MCF 10A (cell line): ENCODE measurements at regions not wholly inside any gene's neighbourhood (a gene's known extent, or its start where the extent isn't known, plus 50 kb on each side); places are given as distances from the start of the nearest gene placed in this dataset.

ENCODE experiments used
- BruUV-seq: library from RNA; stranded (reverse); fragments of 400-500 nt; replicated peaks from 2 replicates; lab custom pipeline; 2021; lab: Mats Ljungman, UMichigan
- CTCF ChIA-PET: fragments of 300-600 bp; sonication (Branson Sonifier 250); formaldehyde crosslinking; extraction: SDS; loops from one replicate; lab custom pipeline; 2021; ENCODE audit warnings: antibody characterized with exemption, inconsistent platforms; lab: Yijun Ruan, JAX
- POLR2A ChIA-PET: fragments of 300-600, 350-650 bp; sonication (Branson Sonifier 250); formaldehyde crosslinking; extraction: SDS; loops from one replicate; lab custom pipeline; 2020; ENCODE audit warnings: antibody characterized with exemption, inconsistent platforms; lab: Yijun Ruan, JAX
- DNase-seq: peaks from one replicate; pipeline ENCODE4 v3.0.0-alpha.2; 2018; ENCODE audit not compliant: unreplicated experiment
- H3K27ac Mint-ChIP-seq: one replicate; pipeline ENCODE4 v1.8.0; 2022; ENCODE audit warnings: mild to moderate bottlenecking, low read depth, mixed read lengths; ENCODE audit not compliant: unreplicated experiment
- H3K27me3 Mint-ChIP-seq: one replicate; pipeline ENCODE4 v1.8.0; 2022; ENCODE audit warnings: mixed read lengths; ENCODE audit not compliant: insufficient read depth, unreplicated experiment
- H3K36me3 Mint-ChIP-seq: one replicate; pipeline ENCODE4 v1.8.0; 2022; ENCODE audit warnings: mild to moderate bottlenecking, moderate library complexity, mixed read lengths; ENCODE audit not compliant: insufficient read depth, unreplicated experiment
- H3K4me1 Mint-ChIP-seq: one replicate; pipeline ENCODE4 v1.8.0; 2022; ENCODE audit warnings: mixed read lengths; ENCODE audit not compliant: insufficient read depth, unreplicated experiment
- H3K4me3 Mint-ChIP-seq: one replicate; pipeline ENCODE4 v1.8.0; 2022; ENCODE audit warnings: mild to moderate bottlenecking, moderate library complexity, mixed read lengths; ENCODE audit not compliant: unreplicated experiment
- H3K9me3 Mint-ChIP-seq: one replicate; pipeline ENCODE4 v1.8.0; 2022; ENCODE audit warnings: mixed read lengths; ENCODE audit not compliant: unreplicated experiment
- intact Hi-C: fragments of 100-400 bp; cut with micrococcal nuclease; formaldehyde crosslinking; loops from 2 replicates; pipeline ENCODE4 v1.14.1; 2022
- TF ChIP-seq, protein P1 (sequence below): fragments of 200-600 bp; IDR thresholded peaks from one replicate; pipeline ENCODE4 v1.8.0; 2022; ENCODE audit warnings: antibody characterized with exemption, mild to moderate bottlenecking; ENCODE audit not compliant: unreplicated experiment

GRCh38 chr13:77456271-77456670 is 79.2 kb upstream of the SCEL start:
- BruUV-seq = no TSS peak
- peaks cover 61% of the 10 kb centered on the region for H3K27me3 Mint-ChIP-seq
- ChIA-PET CTCF (interaction anchor here (0.9 kb wide), 1 partner anchor 21 kb away, joined by 3 read pairs; no protein-coding TSS in a partner anchor), POLR2A (interaction anchor here (0.6 kb wide), 1 partner anchor 40 kb away, joined by 3 read pairs; no protein-coding TSS in a partner anchor)
- no peaks in the 10 kb centered on the region for H3K9me3 Mint-ChIP-seq
- H3K27ac Mint-ChIP-seq = no peak overlapping the region
- H3K4me1 Mint-ChIP-seq = no peaks in the 10 kb centered on the region
- no peak for DNase-seq
- H3K36me3 Mint-ChIP-seq = no peaks in the 10 kb centered on the region
- TF ChIP-seq, protein P1, sequence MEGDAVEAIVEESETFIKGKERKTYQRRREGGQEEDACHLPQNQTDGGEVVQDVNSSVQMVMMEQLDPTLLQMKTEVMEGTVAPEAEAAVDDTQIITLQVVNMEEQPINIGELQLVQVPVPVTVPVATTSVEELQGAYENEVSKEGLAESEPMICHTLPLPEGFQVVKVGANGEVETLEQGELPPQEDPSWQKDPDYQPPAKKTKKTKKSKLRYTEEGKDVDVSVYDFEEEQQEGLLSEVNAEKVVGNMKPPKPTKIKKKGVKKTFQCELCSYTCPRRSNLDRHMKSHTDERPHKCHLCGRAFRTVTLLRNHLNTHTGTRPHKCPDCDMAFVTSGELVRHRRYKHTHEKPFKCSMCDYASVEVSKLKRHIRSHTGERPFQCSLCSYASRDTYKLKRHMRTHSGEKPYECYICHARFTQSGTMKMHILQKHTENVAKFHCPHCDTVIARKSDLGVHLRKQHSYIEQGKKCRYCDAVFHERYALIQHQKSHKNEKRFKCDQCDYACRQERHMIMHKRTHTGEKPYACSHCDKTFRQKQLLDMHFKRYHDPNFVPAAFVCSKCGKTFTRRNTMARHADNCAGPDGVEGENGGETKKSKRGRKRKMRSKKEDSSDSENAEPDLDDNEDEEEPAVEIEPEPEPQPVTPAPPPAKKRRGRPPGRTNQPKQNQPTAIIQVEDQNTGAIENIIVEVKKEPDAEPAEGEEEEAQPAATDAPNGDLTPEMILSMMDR = no peak
- intact Hi-C loops = no loop called here
- H3K4me3 Mint-ChIP-seq = no peak overlapping the region

GRCh38 chr13:77449265-77449664 is 86.2 kb upstream of the SCEL start:
- intact Hi-C loops = no loop called here
- DNase-seq = no peak

DNA sequence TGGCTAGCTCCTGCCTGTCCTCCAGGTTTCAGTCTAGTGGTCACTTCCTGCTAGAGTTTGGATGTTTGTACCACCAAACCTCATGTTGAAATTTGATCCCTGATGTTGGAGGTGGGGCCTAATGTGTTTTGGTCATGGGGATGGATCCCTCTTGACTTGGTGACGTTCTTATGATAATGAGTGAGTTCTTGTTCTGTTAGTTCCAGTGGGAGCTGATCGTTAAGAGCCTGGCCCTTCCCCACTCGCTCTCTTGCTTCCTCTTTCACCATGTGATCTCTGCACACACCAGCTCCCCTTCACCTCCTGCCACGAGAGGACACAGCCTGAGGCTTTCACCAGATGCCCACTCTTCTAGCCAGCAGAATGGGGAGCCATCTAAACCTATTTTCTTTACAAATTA is 86.8 kb upstream of the SCEL start:
- BruUV-seq = no TSS peak
- Mint-ChIP-seq H3K9me3 (no peaks in the 10 kb centered on the region), H3K4me1 (no peaks in the 10 kb centered on the region), H3K4me3 (no peak overlapping the region), H3K27me3 (peaks cover 62% of the 10 kb centered on the region), H3K36me3 (no peaks in the 10 kb centered on the region), H3K27ac (no peak overlapping the region)
- no peak for DNase-seq
- POLR2A ChIA-PET = no interaction called here
- TF ChIP-seq, protein P1 = no peak
- intact Hi-C loops = no loop called here
- CTCF ChIA-PET = interaction anchor here (0.6 kb wide), 1 partner anchor 1214 kb away, joined by 7 read pairs; no protein-coding TSS in a partner anchor

More at GRCh38 chr13:77449265-77449664, 86.2 kb upstream of the SCEL start:
- Mint-ChIP-seq H3K27me3 (peaks cover 62% of the 10 kb centered on the region), H3K4me3 (no peak overlapping the region), H3K4me1 (no peaks in the 10 kb centered on the region), H3K36me3 (no peaks in the 10 kb centered on the region), H3K9me3 (no peaks in the 10 kb centered on the region), H3K27ac (no peak overlapping the region)
- ChIA-PET POLR2A (no interaction called here), CTCF (interaction anchor here (0.7 kb wide), 1 partner anchor 43 kb away, joined by 3 read pairs; no protein-coding TSS in a partner anchor)
- TF ChIP-seq, protein P1 = no peak
- no TSS peak for BruUV-seq

GRCh38 chr13:77443511-77443910 is 92.0 kb upstream of the SCEL start:
- Mint-ChIP-seq H3K4me1 (no peaks in the 10 kb centered on the region), H3K4me3 (no peak overlapping the region), H3K27ac (no peak overlapping the region), H3K9me3 (no peaks in the 10 kb centered on the region), H3K36me3 (no peaks in the 10 kb centered on the region), H3K27me3 (peaks cover 100% of the 10 kb centered on the region)
- intact Hi-C loops = no loop called here
- TF ChIP-seq, protein P1 = no peak
- POLR2A ChIA-PET = no interaction called here
- CTCF ChIA-PET = interaction anchor here (1.1 kb wide), 1 partner anchor 50 kb away, joined by 3 read pairs; no protein-coding TSS in a partner anchor
- no TSS peak for BruUV-seq
- no peak for DNase-seq
